ENCODE measurements at regions not wholly inside any gene's neighbourhood (a gene's known extent, or its start where the extent isn't known, plus 50 kb on each side); places are given as distances from the start of the nearest gene placed in this dataset.
"Not testable (repeated sequence)": the region's sequence is repeated elsewhere in the genome, so short reads cannot be mapped to it uniquely, and the experiment has no call there.

DNA sequence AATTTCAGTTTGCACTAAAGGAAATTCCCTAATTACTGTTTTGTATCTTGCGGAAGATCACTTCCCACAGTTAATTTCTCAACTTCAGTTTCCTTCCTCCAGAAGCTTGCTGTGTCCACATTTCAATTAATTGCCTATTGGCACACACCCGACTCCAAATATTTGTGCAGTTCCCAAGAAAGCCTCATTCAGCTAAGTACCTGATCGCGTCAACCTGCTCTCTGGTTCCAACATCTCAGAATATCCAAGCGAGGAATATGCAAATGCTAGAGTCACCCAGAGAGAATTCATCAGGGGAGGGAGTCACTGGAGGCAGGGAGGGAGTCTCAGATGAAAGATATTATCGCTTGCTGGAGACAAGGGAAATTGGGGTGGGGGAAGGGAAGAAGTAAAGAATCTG is 351.3 kb downstream of the RRAGC start:
- DNase-seq (ENCODE audit: low spot score): no peak

DNA sequence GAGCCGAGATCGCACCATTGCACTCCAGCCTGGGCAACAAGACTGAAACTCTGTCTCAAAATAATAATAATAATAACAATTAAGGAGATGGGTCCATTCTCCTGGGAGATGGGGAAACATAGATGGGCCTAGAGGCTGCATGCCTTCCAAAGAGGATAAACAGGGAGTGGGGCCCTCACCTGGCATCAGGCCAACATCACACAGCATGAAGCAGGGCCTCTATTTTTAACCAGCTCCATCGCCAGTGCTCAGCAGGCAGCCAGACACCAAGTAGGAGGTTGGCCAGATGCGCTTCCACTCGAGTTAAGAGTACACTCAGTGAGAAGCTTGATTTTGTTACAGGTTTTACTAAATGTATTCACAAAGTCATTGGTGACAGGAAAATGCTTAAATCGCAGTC is 352.0 kb downstream of the RRAGC start:
- DNase-seq (ENCODE audit: low spot score): no peak

DNA sequence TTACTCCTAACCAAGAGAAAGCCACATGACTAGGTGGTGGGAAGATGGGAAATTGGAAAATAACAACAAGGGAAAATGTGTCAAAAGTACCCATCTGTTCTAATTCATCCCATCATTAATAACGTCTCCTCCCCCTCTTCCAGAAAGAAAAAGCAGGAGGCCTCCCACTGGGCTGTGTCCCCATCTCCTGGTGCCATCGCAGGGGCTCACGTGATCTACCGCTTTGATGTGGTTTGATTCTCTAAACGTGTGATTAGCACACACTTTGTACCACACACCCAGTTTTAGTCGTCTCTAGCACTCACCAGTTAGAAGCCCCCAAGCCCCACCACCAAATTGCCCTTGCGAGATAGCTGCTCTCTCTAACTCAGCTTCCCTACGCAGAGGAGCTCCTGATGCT is 353.6 kb downstream of the RRAGC start:
- no peak for DNase-seq (ENCODE audit: low spot score)

DNA sequence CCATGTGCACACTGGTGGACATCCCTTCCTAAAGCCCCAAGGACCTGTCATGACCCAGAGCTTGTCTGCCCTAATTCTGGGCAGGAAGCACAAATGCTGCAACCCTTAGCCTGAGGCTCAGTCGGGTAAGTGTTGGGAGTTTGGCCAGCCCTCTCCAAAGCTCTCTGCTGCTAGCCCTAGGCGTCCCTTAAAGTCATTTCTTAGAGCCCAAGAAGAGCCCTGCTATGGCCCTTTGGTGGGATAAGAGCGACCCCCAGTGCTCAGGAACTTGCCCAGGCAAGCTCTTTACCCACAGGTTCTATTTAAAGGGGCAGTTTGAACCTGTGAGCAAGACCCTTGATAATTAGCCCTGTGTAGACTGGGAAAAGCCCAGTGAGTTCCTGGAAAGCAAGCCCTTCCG is 356.8 kb downstream of the RRAGC start:
- DNase-seq (ENCODE audit: low spot score): no peak

DNA sequence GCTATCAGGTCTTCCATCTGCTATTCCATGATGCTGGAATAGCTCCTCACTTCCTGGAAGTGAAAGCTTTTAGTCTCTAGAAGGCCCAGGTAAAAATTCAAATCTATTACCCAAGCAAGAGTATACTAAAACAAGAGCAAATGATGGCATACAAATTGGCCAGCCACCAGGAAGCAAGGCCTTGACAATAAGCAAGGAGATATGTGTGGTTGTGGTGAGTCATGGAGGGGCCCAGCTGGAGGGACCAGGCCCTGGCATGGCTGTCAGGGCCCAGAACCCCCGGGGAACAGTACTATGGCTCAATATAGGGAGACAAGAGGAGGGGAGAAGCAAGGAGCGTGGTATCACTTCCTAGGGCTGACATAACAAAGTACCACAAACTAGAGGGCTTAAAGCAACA is 358.7 kb downstream of the RRAGC start:
- no peak for DNase-seq (ENCODE audit: low spot score)

DNA sequence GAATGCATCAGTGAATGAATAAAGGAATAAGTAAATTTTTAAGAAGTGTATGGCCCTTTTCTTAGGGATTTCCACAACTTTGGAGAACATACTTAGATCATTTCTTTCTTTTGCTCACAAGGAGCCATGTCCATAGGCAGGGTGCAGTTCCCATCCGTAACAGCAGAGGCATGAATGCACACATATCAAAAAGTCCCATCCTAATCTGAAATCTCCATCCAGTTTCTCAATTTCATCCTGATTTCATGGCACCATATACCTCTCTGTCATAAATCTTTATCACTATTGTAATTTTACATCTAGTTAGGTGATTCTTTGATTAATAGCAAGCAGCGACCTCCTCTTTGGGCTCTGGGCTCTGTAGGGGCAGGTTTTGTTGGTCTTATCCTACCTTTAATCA is 359.2 kb downstream of the RRAGC start:
- no peak for DNase-seq (ENCODE audit: low spot score)

DNA sequence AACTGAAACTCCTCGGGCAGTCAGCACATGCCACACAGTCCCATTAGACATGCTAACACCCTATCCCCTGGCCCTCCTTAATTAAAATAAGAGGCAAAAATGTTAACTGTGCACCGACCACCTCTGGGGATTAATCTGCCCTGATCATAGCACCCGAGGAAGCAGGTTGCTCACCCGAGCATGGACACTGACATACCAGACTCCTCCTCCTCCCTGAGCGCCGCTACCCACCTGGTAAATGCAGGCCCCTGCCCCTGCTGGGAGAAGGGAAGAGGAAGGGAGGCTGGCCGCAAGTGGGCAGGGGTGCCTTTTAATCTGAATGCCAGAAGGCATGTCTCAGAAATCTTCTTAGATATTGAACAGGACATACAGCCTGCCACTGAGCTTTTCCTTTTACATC is 360.9 kb downstream of the RRAGC start:
- no peak for DNase-seq (ENCODE audit: low spot score)

DNA sequence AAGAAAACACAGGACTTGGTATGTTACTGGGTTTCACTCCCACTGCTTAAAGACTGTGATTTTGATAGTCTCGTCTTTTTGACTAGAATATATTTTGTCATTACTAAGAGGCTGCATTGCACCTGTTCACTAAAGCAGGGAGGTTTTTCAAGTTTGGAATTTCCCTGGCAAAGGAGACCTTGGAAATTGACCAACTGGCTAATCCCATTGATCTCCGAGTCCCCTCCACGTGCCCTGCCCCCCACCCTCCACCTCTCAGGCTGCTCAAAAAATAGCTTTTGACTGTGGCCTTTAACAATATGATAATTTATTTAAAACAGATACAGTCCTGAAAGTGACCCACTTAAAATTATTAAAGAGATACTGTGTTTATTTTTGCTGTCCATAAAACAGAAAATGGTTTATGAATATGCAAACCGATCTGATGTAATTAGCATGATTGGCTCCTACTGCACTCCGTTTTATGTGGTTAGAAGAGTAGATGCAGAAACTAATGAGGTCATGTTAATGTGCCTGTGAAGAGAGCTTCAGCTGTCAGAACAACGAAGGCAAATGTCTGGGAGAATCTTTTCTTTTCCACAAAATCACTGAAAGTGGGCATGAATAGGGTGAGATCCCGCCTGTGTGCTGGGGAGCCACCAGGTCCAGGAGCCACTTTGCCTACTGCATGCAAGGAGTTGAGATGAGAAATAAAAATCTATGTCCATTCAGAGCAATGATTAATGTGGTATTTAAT is 361.5 kb downstream of the RRAGC start:
- DNase-seq (ENCODE audit: low spot score): no peak

DNA sequence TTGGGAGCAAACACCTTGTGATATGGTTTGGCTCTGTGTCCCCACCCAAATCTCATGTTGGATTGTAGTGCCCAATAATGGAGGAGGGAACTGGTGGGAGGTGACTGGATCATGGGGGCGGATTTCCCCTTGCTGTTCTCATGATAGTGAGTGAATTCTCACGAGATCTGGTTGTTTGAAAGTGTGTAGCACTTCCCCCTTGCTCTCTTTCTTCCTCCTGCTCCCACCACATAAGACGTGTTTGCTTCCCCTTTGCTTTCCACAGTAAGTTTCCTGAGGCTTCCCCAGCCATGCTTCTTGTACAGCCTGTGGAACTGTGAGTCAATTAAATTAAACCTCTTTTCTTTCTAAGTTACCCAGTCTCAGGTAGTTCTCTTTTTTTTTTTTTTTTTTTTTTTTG is 366.3 kb downstream of the RRAGC start:
- not testable (repeated sequence) for DNase-seq (ENCODE audit: low spot score)

DNA sequence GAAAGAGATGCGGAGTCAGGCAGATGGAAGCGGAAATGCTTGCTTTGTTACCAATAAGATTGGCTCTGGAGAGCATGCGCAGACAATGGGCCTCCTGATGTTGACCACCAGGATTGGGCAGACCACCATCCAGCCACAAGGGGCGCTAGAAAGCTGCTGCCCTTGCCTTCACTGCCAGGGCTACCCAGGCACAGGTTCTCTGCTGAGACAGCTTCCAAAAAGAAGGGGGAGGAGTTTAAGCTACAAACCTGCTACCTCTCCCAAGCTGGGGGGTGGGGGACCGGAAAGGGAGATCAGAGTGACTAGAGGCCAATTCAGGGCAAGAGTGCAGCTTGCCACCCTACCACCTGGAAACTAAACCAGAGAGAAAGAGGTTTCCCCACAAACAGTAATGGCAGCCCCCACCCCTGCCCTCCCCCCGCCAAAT is 369.7 kb downstream of the RRAGC start:
- DNase-seq (ENCODE audit: low spot score): peak; percentile 70

DNA sequence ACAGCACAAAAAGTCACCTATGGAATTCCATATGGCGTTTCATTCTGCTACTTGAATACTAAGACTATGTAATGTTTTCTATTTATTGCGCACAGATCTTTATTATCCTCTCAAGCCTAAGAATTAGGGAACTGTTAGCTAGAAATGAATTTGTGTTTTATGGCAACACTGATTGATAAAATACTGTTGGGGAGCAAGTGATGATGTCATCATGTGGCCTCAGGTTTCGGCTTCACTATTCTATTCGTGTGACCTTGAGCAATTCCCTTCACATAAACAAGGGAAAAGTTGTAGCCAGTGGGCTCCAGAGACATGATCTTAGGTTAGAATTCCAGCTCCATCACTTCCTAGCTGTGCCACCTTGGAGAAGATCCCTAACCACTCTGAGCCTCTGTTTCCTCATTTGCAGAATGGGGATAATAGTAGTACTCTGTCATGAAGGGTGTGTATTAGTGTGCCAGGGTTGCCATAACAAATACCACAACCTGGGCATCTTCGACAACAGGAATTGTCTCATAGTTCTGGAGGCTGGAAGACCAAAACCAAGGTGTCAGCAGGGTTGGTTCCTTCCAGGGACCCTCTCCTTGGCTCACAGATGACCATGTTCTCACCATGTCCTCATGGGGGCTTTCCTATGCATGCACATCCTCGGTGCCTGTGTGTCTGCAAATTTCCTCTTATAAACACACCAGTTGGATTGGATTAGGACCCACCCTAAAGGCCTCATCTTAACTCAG is 371.2 kb downstream of the RRAGC start:
- DNase-seq (ENCODE audit: low spot score): no peak

DNA sequence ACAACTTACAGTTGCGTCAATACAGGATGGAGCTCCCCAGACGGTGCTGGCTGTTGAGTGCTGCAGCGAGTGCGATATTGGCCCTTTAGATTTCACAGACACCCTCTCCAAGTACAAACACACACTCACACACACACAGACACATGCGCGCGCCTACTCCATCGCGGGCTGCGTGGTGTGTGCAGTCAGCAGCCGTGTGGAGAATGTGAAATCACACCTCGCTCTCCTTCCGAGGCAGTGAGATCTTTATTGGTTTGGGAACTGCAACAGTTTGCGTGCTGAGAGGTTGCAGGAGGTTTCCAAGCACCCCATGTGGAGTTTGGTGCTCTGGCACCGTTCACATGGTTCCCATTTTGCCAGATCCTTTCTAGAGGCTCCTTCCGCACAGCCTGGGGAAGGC is 372.2 kb downstream of the RRAGC start:
- DNase-seq (ENCODE audit: low spot score): no peak

DNA sequence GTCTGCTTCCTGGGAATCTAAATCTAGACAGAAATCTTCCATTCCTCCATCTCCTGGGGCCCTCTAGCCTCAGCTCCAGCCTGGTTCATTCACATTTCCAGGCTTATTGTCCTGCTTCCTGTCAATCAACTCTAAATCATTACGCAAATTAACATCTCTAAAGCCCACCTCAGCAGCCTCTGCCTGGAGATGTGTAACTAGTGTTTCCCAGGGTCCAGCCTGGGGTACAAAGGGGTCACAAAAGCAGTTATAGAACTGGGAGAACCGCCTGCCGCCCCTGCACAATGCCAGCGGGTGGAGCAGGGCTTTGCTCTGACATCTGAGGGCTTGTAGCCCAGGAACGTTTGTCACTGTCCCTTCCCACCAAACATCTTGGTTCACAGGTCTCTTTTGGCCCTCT is 373.5 kb downstream of the RRAGC start:
- DNase-seq (ENCODE audit: low spot score): no peak

DNA sequence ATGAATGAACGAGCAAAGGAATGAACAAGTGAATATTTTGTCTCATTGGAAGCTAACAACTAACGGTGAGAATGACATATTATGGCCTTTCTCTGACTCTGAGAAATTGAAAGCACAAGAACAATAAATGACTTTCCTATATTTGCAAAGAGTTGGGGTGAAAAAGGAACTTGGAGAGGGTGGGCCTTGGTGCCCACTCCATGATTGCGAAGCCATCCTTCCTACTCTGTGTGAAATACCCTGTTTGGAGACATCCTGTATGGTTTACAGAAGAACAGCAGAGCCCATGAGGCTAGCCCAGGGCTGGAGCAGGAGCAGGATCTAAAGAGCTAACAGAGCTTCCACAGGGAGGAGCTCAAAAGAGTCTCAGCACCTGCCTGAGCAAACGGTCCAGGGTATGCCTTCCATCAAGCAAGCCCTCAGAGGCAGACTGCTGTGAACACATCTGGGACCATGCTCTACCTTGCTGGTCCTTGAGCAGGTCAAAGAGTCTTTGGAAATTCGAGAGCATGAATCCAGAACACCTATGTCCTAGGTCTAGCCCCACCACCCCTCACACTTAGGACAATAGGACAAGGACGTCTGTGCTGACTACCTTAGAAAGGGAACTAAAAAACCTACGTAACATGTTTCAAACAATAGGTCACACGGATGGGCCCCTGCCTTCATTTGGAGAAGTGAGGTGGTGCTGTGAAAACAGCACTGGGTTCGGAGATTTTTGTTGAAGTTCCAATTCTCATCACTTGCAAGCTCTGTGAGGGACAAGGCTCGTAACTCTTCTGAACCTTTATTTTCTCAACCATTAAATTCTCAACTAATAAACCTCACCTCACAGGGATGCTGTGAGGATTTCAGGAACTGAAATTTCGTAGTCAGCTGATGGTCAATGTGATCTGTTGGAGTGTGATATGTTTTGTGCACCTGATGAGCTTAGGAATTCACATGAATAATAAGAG is 377.4 kb downstream of the RRAGC start:
- DNase-seq (ENCODE audit: low spot score): no peak

DNA sequence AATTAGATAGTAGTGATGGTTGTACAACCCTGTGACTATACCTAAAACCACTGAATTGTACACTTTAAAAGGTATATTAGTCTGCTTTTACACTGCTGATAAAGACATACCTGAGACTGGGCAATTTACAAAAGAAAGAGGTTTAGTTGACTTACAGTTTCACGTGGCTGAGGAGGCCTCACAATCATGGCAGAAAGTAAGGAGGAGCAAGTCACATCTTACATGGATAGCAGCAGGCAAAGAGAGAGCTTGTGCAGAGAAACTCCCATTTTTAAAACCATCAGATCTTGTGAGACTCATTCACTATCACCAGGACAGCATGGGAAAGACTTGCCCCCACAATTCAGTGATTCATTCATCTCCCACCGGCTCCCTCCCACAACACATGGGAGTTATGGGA is 379.9 kb downstream of the RRAGC start:
- DNase-seq (ENCODE audit: low spot score): not testable (repeated sequence)

DNA sequence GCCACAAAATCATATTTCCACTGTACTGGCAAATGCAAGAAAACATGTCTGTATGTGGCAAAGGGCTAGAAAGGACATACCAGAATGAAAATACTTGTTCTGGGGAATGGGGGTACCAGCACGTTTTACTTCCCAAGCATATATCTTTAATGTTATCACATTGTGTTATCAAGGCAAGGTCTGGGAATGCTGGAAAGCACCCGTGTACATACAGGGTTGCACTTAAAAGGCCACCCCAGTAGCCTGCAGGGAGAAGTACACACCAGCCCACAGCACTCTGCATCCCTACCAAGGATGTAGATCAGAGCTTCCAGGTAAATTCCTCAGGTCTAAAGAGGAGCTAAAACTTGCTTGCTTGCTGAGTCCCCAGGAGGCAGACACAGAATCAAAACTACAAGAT is 381.8 kb downstream of the RRAGC start:
- DNase-seq (ENCODE audit: low spot score): no peak

DNA sequence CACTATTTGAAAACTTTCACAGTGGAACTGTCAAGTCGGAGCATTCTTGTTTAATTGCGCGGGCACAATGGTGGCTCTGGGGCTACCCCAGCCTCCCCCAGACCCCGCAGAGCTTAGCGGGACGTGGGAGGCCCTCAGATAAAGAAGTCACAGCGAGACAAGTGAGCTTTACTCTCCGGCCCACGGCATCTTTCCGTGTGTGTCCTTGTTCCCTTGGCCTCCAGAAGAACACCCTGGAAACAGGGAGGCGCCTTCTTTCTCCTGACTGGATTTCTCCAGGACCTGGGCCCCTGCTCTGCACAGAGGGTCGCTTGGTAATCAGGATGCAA is 382.8 kb downstream of the RRAGC start:
- DNase-seq (ENCODE audit: low spot score): no peak

DNA sequence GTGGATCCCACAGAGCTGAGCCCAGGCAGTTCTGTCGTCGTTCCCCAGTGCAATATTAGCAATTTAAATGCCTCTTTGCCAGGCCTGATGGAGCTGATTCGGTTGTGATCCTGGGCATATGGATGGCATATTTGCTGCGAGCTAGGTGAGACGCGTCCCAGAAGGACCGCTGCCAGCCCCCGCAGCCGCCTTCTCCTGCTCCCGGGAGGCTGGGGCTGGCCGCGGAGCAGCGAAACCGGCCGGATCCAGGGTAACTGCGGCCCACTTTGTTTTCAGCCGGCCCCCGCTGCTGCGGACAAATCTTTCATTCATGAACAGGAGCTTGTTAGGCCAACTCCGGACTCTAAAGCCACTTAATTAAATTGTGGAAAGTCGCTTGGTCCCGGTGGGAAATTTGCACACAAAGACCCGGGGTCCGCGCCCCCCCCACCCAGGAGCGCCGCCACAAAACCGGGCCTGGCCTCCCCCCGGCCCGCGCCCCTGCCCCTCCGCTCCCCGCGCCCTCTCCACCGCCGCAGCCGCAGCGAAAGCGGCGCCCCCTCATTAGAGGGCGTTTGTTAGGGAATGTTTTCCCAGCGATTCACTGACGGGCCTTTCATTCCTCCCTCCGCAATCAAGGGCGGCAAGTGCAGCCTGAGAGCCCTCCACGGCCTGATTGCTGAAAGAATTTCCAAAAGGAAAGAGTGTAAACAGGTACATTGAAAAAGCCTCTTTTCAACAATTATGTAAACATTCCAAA is 383.3 kb downstream of the RRAGC start:
- DNase-seq (ENCODE audit: low spot score): no peak

DNA sequence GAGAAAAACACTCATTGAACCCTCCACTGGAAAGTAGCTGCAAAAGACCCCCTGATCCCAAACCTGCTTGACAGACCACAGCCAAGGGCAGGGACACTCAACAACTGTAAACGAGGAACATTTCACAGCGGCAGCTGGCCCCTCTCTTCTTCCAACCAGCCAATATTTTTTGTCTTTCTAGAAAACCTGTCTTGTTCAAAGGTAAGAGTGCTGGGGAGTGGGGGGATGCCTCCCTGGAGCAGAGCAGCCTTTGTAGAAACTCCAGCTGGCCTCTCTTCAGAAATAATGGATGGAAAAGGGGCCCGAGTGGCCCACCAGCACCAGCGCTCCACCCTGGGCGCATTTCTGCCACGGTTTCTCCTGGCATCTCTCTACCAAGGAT is 384.0 kb downstream of the RRAGC start:
- no peak for DNase-seq (ENCODE audit: low spot score)

DNA sequence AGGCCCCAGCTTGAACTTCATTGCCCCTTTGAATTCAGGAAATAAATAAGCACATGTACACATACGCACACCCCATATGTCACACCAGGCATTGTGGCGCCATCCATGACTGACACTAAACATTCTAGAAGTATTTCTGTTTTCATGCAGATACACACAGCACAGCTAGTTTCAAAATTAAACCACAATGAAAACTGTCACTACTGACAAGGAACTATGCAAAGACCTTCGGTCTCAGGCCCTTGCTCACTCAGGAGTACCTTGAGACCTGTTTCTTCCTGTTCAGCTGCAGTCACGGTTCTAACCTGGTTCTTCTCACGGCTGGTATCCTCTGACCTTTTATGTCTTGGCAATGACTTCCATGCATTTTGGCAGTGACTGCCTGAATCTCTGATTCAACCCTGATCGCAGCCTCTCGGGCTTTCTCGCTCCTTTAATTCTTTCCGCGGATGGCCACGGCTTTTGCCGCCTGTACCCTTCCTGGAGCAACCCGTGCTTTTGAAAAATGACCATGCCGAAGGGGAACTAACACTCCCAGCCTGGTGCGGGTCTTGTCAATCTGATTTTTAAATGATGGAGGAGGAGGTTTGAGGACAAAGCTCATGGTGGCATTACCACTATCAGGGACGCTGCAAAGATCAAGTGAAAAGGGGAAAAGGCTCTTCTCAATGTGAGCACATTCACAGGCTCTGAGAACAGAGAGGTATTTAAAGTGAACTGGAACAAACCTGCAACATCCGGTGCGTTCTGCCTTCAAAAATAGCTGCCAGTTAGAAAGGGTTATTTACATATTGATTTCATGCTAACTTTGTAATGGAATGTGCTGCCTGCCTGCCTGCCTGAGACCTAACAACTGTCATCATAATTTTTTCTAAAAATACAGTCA is 384.6 kb downstream of the RRAGC start:
- DNase-seq (ENCODE audit: low spot score): no peak

DNA sequence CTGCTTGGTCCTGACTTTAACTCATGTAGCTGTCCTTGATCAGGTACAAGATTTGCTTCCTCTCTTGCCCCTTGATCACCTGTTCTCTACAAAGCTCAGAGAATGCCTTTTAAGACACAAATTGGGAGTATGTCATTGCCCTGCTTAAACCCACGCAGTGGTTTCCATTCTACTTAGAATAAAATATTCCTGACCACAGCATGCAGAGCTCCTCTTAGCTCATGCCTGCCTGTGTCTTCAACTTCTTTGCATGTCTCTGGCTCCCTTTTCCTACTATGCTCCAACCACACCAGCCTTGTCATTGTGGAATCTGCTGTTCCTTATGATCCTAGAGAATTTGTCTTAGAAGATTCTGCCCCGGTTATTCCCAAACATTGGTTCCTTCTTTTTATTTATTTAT is 393.1 kb downstream of the RRAGC start:
- no peak for DNase-seq (ENCODE audit: low spot score)

All from HT-29 (cell line).